MCF 10A (cell line): ENCODE measurements at regions not wholly inside any gene's neighbourhood (a gene's known extent, or its start where the extent isn't known, plus 50 kb on each side); places are given as distances from the start of the nearest gene placed in this dataset.

Experiments used
- BruUV-seq: library from RNA; stranded (reverse); fragments of 400-500 nt; replicated peaks from 2 replicates; lab custom pipeline; 2021; lab: Mats Ljungman, UMichigan
- CTCF ChIA-PET: fragments of 300-600 bp; sonication (Branson Sonifier 250); formaldehyde crosslinking; extraction: SDS; loops from one replicate; lab custom pipeline; 2021; ENCODE audit warnings: antibody characterized with exemption, inconsistent platforms; lab: Yijun Ruan, JAX
- POLR2A ChIA-PET: fragments of 300-600, 350-650 bp; sonication (Branson Sonifier 250); formaldehyde crosslinking; extraction: SDS; loops from one replicate; lab custom pipeline; 2020; ENCODE audit warnings: antibody characterized with exemption, inconsistent platforms; lab: Yijun Ruan, JAX
- DNase-seq: peaks from one replicate; pipeline ENCODE4 v3.0.0-alpha.2; 2018; ENCODE audit not compliant: unreplicated experiment
- H3K27ac Mint-ChIP-seq: one replicate; pipeline ENCODE4 v1.8.0; 2022; ENCODE audit warnings: mild to moderate bottlenecking, low read depth, mixed read lengths; ENCODE audit not compliant: unreplicated experiment
- H3K27me3 Mint-ChIP-seq: one replicate; pipeline ENCODE4 v1.8.0; 2022; ENCODE audit warnings: mixed read lengths; ENCODE audit not compliant: insufficient read depth, unreplicated experiment
- H3K36me3 Mint-ChIP-seq: one replicate; pipeline ENCODE4 v1.8.0; 2022; ENCODE audit warnings: mild to moderate bottlenecking, moderate library complexity, mixed read lengths; ENCODE audit not compliant: insufficient read depth, unreplicated experiment
- H3K4me1 Mint-ChIP-seq: one replicate; pipeline ENCODE4 v1.8.0; 2022; ENCODE audit warnings: mixed read lengths; ENCODE audit not compliant: insufficient read depth, unreplicated experiment
- H3K4me3 Mint-ChIP-seq: one replicate; pipeline ENCODE4 v1.8.0; 2022; ENCODE audit warnings: mild to moderate bottlenecking, moderate library complexity, mixed read lengths; ENCODE audit not compliant: unreplicated experiment
- H3K9me3 Mint-ChIP-seq: one replicate; pipeline ENCODE4 v1.8.0; 2022; ENCODE audit warnings: mixed read lengths; ENCODE audit not compliant: unreplicated experiment
- intact Hi-C: fragments of 100-400 bp; cut with micrococcal nuclease; formaldehyde crosslinking; loops from 2 replicates; pipeline ENCODE4 v1.14.1; 2022
- TF ChIP-seq, protein P1 (sequence below): fragments of 200-600 bp; IDR thresholded peaks from one replicate; pipeline ENCODE4 v1.8.0; 2022; ENCODE audit warnings: antibody characterized with exemption, mild to moderate bottlenecking; ENCODE audit not compliant: unreplicated experiment

DNA sequence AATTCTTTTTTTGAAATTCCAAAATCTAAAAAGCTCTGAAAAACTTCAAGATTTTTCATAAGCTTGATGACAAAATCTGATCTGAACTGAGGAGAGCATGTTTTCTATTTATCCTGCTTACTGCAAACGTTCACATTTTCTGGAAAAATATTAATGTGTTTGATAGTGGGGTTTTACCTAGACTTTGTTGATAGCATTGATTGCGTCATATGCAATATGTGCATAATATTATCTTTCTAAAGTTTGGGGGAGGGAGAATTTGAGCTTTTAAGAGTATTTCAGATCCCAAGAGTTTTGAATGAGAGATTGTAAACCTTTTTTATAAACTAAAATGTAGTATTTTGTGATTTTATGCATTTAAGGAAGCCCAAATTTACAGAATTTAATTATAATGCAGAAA is 62.8 kb upstream of the CDH6 start:
- TF ChIP-seq, protein P1, sequence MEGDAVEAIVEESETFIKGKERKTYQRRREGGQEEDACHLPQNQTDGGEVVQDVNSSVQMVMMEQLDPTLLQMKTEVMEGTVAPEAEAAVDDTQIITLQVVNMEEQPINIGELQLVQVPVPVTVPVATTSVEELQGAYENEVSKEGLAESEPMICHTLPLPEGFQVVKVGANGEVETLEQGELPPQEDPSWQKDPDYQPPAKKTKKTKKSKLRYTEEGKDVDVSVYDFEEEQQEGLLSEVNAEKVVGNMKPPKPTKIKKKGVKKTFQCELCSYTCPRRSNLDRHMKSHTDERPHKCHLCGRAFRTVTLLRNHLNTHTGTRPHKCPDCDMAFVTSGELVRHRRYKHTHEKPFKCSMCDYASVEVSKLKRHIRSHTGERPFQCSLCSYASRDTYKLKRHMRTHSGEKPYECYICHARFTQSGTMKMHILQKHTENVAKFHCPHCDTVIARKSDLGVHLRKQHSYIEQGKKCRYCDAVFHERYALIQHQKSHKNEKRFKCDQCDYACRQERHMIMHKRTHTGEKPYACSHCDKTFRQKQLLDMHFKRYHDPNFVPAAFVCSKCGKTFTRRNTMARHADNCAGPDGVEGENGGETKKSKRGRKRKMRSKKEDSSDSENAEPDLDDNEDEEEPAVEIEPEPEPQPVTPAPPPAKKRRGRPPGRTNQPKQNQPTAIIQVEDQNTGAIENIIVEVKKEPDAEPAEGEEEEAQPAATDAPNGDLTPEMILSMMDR: no peak
- intact Hi-C loops: no loop called here
- ChIA-PET POLR2A (no interaction called here), CTCF (no interaction called here)
- Mint-ChIP-seq H3K9me3 (peaks cover 8% of the 10 kb centered on the region), H3K36me3 (no peaks in the 10 kb centered on the region), H3K4me3 (no peak overlapping the region), H3K27ac (no peak overlapping the region), H3K27me3 (no peaks in the 10 kb centered on the region), H3K4me1 (no peaks in the 10 kb centered on the region)
- DNase-seq: no peak
- no TSS peak for BruUV-seq

DNA sequence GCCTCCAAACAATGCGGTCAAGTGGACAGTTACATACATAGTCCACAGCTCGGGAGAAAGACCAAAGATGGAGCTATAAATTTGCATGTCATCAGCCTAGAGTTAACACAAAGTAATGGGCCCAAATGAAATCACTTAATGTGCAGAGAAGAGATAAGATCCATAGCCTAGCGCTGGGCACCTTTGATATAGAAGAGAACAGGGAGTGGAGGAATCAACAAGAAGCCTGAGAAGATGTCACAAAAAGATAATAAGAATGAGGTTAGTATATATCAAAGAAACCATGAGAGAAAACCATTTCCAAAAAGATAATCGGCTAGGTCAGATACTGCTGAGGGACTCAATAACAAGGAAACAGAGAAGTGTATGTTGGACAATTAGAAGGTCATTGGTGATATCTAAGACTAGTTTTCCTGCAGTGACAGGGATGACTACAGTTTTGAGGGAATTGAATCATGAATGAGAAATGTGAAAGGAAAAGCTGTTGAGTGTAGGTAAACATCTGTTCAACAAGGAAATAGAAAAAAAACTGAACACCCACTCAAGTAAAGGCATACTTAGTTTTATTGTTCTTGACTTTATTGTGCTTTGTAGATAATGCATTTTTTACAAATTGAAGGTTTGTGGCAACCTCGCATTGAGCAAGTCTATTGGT is 68.7 kb upstream of the CDH6 start:
- BruUV-seq: no TSS peak
- intact Hi-C loops: no loop called here
- H3K27me3 Mint-ChIP-seq: no peaks in the 10 kb centered on the region
- TF ChIP-seq, protein P1: no peak
- no peak for DNase-seq
- ChIA-PET POLR2A (no interaction called here), CTCF (no interaction called here)
- H3K9me3 Mint-ChIP-seq: peaks cover 8% of the 10 kb centered on the region
- H3K4me1 Mint-ChIP-seq: peaks cover 7% of the 10 kb centered on the region
- H3K36me3 Mint-ChIP-seq: no peaks in the 10 kb centered on the region
- no peak overlapping the region for H3K27ac Mint-ChIP-seq
- no peak overlapping the region for H3K4me3 Mint-ChIP-seq

DNA sequence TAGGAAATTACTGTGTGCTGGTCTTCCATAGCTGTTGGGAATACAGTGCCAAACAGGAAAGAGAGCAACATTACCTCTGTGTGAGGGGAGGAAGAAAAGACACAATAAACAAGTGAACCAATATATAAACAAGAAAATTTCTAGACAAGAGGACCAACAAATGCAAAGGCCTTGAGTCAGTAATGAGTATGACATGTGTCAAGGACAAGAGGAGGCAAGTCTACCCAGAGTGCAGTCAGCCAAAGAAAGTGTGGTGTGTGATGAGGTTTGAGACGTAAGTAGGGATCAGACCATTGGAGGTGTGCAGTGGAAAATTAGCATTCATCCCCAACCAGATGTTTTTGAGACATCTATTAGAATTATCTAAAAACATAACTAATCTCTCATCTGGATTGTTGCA is 69.5 kb upstream of the CDH6 start:
- no TSS peak for BruUV-seq
- intact Hi-C loops: no loop called here
- Mint-ChIP-seq H3K4me3 (no peak overlapping the region), H3K4me1 (peaks cover 7% of the 10 kb centered on the region), H3K27ac (no peak overlapping the region), H3K36me3 (no peaks in the 10 kb centered on the region), H3K27me3 (no peaks in the 10 kb centered on the region), H3K9me3 (peaks cover 8% of the 10 kb centered on the region)
- no peak for DNase-seq
- TF ChIP-seq, protein P1: no peak
- POLR2A ChIA-PET: no interaction called here
- CTCF ChIA-PET: interaction anchor here (0.7 kb wide), 1 partner anchor 157 kb away, joined by 3 read pairs; no protein-coding TSS in a partner anchor

DNA sequence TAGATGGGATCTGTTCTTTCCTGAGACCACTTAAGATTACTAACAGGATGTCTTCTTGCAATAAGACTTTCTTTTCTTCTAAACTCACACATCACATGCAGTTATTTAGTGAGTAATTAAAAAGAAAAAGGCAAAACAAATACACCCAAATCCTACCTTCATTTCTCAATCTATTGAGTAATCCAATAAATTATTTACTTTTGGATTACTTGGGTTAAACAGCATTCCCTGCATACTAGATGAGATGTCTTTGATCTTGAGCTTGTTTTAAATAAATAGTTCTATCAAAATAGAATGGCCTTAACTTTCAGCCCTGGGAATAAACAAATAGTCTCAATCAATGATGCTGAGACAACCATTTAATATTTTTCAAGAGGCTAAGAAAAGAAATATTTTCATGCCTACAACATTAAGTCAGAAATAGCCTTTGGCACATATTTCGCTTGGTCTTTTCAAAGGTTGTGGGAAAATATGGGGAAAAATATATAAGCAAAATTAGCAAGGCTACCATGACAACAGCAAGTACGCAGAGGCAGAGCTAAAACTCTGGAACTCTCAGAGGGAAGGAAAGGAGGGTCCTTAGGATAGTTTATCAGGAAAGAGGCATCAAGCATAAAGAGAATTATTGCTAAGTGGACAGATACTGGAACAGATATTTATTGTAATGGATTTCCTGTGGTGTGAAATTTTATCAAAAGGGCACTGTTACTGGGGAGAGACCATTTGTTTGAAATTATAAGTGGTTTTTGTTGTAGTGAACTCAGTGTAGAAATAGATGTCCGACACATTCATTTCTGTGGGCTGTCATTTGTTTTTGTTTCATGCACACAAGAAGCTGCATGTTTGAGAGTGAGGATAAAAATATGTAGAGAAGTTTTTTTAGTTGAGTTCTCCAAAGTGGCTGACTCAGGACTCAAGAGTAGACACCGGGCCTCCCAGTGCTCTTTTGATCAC is 70.2 kb upstream of the CDH6 start:
- no peaks in the 10 kb centered on the region for H3K36me3 Mint-ChIP-seq
- CTCF ChIA-PET: interaction anchor here (0.6 to 0.7 kb wide), 2 partner anchors 156 to 955 kb away, joined by 3 read pairs; no protein-coding TSS in a partner anchor
- DNase-seq: no peak
- no TSS peak for BruUV-seq
- TF ChIP-seq, protein P1: no peak
- peaks cover 8% of the 10 kb centered on the region for H3K9me3 Mint-ChIP-seq
- intact Hi-C loops: no loop called here
- no peak overlapping the region for H3K4me3 Mint-ChIP-seq
- H3K27me3 Mint-ChIP-seq: no peaks in the 10 kb centered on the region
- H3K27ac Mint-ChIP-seq: no peak overlapping the region
- peaks cover 7% of the 10 kb centered on the region for H3K4me1 Mint-ChIP-seq
- POLR2A ChIA-PET: no interaction called here
